G401.6 (cell line): ENCODE measurements at regions not wholly inside any gene's neighbourhood (a gene's known extent, or its start where the extent isn't known, plus 50 kb on each side); places are given as distances from the start of the nearest gene placed in this dataset.

Experiments
- FAIRE-seq: peaks from 2 replicates; lab custom pipeline; 2012; peaks lifted over from hg19 to GRCh38; lab: Jason Lieb, UNC

GRCh38 chr12:98151105-98151590 is 364.2 kb upstream of the TMPO start:
- FAIRE-seq = no peak

- FAIRE-seq = no peak
These were observed 363.4 kb upstream of the TMPO start for GRCh38 chr12:98151984-98152383.

- no peak for FAIRE-seq
These were observed 360.5 kb upstream of the TMPO start for GRCh38 chr12:98154850-98155249.

- no peak for FAIRE-seq
These were observed 358.7 kb upstream of the TMPO start for GRCh38 chr12:98156697-98157096.

- FAIRE-seq = no peak
These were observed 352.3 kb upstream of the TMPO start for GRCh38 chr12:98162906-98163678.

- no peak for FAIRE-seq
These were observed 343.1 kb upstream of the TMPO start for GRCh38 chr12:98172304-98172703.

GRCh38 chr12:98172801-98173200 is 342.6 kb upstream of the TMPO start:
- no peak for FAIRE-seq

GRCh38 chr12:98173773-98174427 is 341.5 kb upstream of the TMPO start:
- FAIRE-seq = no peak

- FAIRE-seq = no peak
These were observed 341.0 kb upstream of the TMPO start for GRCh38 chr12:98174428-98174809.

GRCh38 chr12:98178126-98178525 is 337.3 kb upstream of the TMPO start:
- FAIRE-seq = no peak

- no peak for FAIRE-seq
These were observed 336.2 kb upstream of the TMPO start for GRCh38 chr12:98179151-98179550.

GRCh38 chr12:98180603-98181002 is 334.8 kb upstream of the TMPO start:
- no peak for FAIRE-seq

GRCh38 chr12:98182821-98183220 is 332.6 kb upstream of the TMPO start:
- FAIRE-seq = no peak

GRCh38 chr12:98185606-98186005 is 329.8 kb upstream of the TMPO start:
- no peak for FAIRE-seq

- FAIRE-seq = no peak
These were observed 326.7 kb upstream of the TMPO start for GRCh38 chr12:98188650-98189077.

GRCh38 chr12:98194591-98194990 is 320.8 kb upstream of the TMPO start:
- FAIRE-seq = no peak

GRCh38 chr12:98198261-98198982 is 317.0 kb upstream of the TMPO start:
- no peak for FAIRE-seq

GRCh38 chr12:98208816-98209215 is 306.6 kb upstream of the TMPO start:
- FAIRE-seq = no peak

- FAIRE-seq = no peak
These were observed 303.3 kb upstream of the TMPO start for GRCh38 chr12:98211909-98212695.

GRCh38 chr12:98213556-98213955 is 301.8 kb upstream of the TMPO start:
- no peak for FAIRE-seq

- FAIRE-seq = no peak
These were observed 298.1 kb upstream of the TMPO start for GRCh38 chr12:98217257-98217656.

GRCh38 chr12:98220636-98221035 is 294.8 kb upstream of the TMPO start:
- no peak for FAIRE-seq
